H1 (cell line): ENCODE measurements at regions not wholly inside any gene's neighbourhood (a gene's known extent, or its start where the extent isn't known, plus 50 kb on each side); places are given as distances from the start of the nearest gene placed in this dataset.

Experiments used
- BCL11A ChIP-seq, 2 experiments: IDR thresholded peaks; one replicate each; pipeline ENCODE4 v1.6.1; 2011; ENCODE audit warnings: low read depth in 2 of 2, low read length in 2 of 2, mild to moderate bottlenecking in 2 of 2
- E2F6 ChIP-seq: IDR thresholded peaks from 2 replicates; pipeline ENCODE4 v1.6.1; 2012; ENCODE audit warnings: inconsistent platforms
- JUND ChIP-seq: IDR thresholded peaks from 2 replicates; pipeline ENCODE4 v1.6.1; 2011; ENCODE audit warnings: mild to moderate bottlenecking, improper control_type of control experiment, low read length
- KDM1A ChIP-seq: fragments of 200-600, 300-600 bp; sonication (generic); IDR thresholded peaks from 2 replicates; pipeline ENCODE4 v1.7.1; 2016; ENCODE audit warnings: mild to moderate bottlenecking, low read length, borderline replicate concordance
- NRF1 ChIP-seq: IDR thresholded peaks from 2 replicates; pipeline ENCODE4 v1.6.1; 2011; ENCODE audit warnings: mild to moderate bottlenecking, low read depth, low read length, improper control_type of control experiment
- RFX5 ChIP-seq: IDR thresholded peaks from 2 replicates; pipeline ENCODE4 v1.6.1; 2011; ENCODE audit warnings: low read depth, low read length, improper control_type of control experiment, borderline replicate concordance
- SP2 ChIP-seq: IDR thresholded peaks from 2 replicates; pipeline ENCODE4 v1.6.1; 2012; ENCODE audit warnings: mild to moderate bottlenecking, low read length, inconsistent platforms
- SUZ12 ChIP-seq: fragments of 200-600 bp; sonication (generic); IDR thresholded peaks from 2 replicates; pipeline ENCODE4 v1.6.1; 2012; ENCODE audit warnings: mild to moderate bottlenecking, inconsistent platforms, low read length, moderate library complexity, mixed read lengths

- TF ChIP-seq JUND (0 out of 2 replicates have a peak, but pooled peaks have one; percentile 45), E2F6 (no peak), BCL11A (IDR thresholded peaks at IDR 0.05; ENCODE audit: low read depth in 2 of 2, low read length in 2 of 2) (no peak), KDM1A (no peak), SP2 (no peak), SUZ12 (no peak), RFX5 (no peak), NRF1 (no peak)
These were observed 1027.2 kb upstream of the GJE1 start (continued) for GRCh38 chr6:141105481-141105880.
